Heart left ventricle (tissue), 16 donors: ENCODE measurements at regions not wholly inside any gene's neighbourhood (a gene's known extent, or its start where the extent isn't known, plus 50 kb on each side); places are given as distances from the start of the nearest gene placed in this dataset.

Experiments used
- ATAC-seq, 4 donors: fragments of 200-7000 bp; cut with Tn5 transposase; one replicate each; pipeline ENCODE4 v1.9.1; 2020 to 2022; ENCODE audit warnings: moderate library complexity in 4 of 4, mild to moderate bottlenecking in 3 of 4, moderate number of reproducible peaks in 1 of 4
- DNase-seq, 5 donors: peaks; one replicate each; pipeline ENCODE4 v3.0.0-alpha.2; 2020
- H3K27ac ChIP-seq, 12 donors: fragments of 200-600 bp; sonication (generic) in 4 of 12; one replicate each; pipeline versions ENCODE4 v1.5.0 to v1.8.0; 2016 to 2022; ENCODE audit warnings: mild to moderate bottlenecking in 2 of 12
- H3K27me3 ChIP-seq, 9 donors: fragments of 200-600 bp; sonication (generic) in 2 of 9; one replicate each; pipeline versions ENCODE4 v1.5.1 to v1.8.0; 2016 to 2022; ENCODE audit warnings: mild to moderate bottlenecking in 3 of 9
- H3K36me3 ChIP-seq, 9 donors: fragments of 200-600 bp; sonication (generic) in 2 of 9; one replicate each; pipeline versions ENCODE4 v1.5.0 to v1.8.0; 2018 to 2022; ENCODE audit warnings: mild to moderate bottlenecking in 2 of 9
- H3K4me1 ChIP-seq, 12 donors: fragments of 200-600 bp; sonication (generic) in 4 of 12; one replicate each; pipeline versions ENCODE4 v1.5.0 to v1.8.0; 2016 to 2022; ENCODE audit warnings: mild to moderate bottlenecking in 3 of 12
- H3K4me3 ChIP-seq, 12 donors: fragments of 200-600 bp; sonication (generic) in 4 of 12; one replicate each; pipeline versions ENCODE4 v1.5.0 to v1.8.0; 2017 to 2022; ENCODE audit warnings: mild to moderate bottlenecking in 9 of 12, moderate library complexity in 4 of 12
- H3K9me3 ChIP-seq, 12 donors: fragments of 200-600 bp; sonication (generic) in 4 of 12; one replicate each; pipeline versions ENCODE4 v1.5.0 to v1.8.0; 2016 to 2022; ENCODE audit warnings: mild to moderate bottlenecking in 1 of 12
- POLR2A ChIP-seq, 2 donors: fragments of 450-650 bp; IDR thresholded peaks; one replicate each; pipeline ENCODE4 v1.6.1; 2017; ENCODE audit warnings: antibody characterized with exemption in 2 of 2, mild to moderate bottlenecking in 2 of 2, moderate library complexity in 2 of 2
- WGBS, 4 donors: extraction: QIAGEN DNeasy Blood & Tissue Kit in 2 of 4; methylation state at CpG; one replicate each; pipeline versions ENCODE4 v1.1.5 to v1.1.7; 2013 to 2018; 5-methylcytosine and 5-hydroxymethylcytosine counted together
- intact Hi-C, 10 donors: fragments of 100-400 bp; cut with DNase I; formaldehyde crosslinking; loops; one replicate each; pipeline versions ENCODE4 v1.11.1 to v1.14.2; 2022
- TF ChIP-seq, protein P1 (sequence below), 12 donors: fragments of 200-600 bp; sonication (generic) in 4 of 12; IDR thresholded peaks; one replicate each; pipeline versions ENCODE4 v1.5.0 to v1.8.0; 2018 to 2022; ENCODE audit warnings: antibody characterized with exemption in 12 of 12, mild to moderate bottlenecking in 5 of 12
- donor health status: ischemic (EF 13 %, LVEDD 7.1; RV severe dilation, severe dysfunction).
- donor health status: healthy with polysubstance abuse.
- donor health status: DM: no; HTN: yes; CAD: no.
- donor health status: DM: no; HTN: no; CAD: no.
- donor health status: ischemic (EF 25% LVEDD 6.9; RV normal size, moderate dysfunction).
- donor health status: ischemic (EF 25% LVEDD 5.7; RV mildly dilated, moderate dysfunction).
- donor health status: healthy.
- donor health status: DM: yes; HTN: yes; CAD: no.
- donor health status: ischemic (EF 35%, LVEDD 5.7; RV mildly dilated, moderate dysfunction).
- donor health status: nonischemic (EF 11% LVEDD 7.7; RV severe dilation, severe dysfunction).
- donor health status: DM: yes; HTN: yes; CAD: no.
- donor health status: PGD.
- donor health status: ischemic (EF 29% LVEDD 5.4; RV normal size, mild dysfunction).
- donor health status: nonischemic (EF 23%, LVEDD 6.1; RV moderate dilation, normal function).

DNA sequence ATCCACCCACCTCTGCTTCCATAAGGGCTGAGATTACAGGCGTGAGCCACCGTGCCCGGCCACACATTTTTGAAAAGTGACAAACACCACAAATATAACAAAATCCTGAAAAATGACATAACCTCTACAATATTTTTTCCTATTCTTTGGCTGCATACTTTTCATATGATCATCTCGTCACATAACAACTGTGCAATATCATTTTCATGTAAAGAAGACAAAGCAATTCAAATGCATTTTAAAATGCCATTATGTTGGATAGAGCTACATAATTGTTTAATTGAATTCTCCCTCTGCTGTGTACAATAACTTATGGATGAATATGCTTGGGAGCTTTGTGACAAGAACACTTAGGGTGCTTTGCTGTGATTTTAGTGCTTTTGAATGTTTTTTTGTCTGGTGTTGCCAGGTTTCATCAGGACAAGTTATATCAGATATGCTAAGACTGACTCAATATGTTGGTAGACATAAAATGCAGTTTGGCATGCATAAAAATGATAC, 132.9 kb downstream of the CHIC2 start:
- H3K4me3 ChIP-seq, result no peak overlapping the region
- intact Hi-C loops, result loop anchor here in 5 of 10 donors (2.0 to 5.0 kb wide), 3 partner anchors 283 to 296 kb away; partner anchors contain the start of gene PDGFRA (in 1 of the 5)
- H3K9me3 ChIP-seq, result peaks cover 0 to 6% (median 0%) of the 10 kb centered on the region in 12 donors
- TF ChIP-seq, protein P1, sequence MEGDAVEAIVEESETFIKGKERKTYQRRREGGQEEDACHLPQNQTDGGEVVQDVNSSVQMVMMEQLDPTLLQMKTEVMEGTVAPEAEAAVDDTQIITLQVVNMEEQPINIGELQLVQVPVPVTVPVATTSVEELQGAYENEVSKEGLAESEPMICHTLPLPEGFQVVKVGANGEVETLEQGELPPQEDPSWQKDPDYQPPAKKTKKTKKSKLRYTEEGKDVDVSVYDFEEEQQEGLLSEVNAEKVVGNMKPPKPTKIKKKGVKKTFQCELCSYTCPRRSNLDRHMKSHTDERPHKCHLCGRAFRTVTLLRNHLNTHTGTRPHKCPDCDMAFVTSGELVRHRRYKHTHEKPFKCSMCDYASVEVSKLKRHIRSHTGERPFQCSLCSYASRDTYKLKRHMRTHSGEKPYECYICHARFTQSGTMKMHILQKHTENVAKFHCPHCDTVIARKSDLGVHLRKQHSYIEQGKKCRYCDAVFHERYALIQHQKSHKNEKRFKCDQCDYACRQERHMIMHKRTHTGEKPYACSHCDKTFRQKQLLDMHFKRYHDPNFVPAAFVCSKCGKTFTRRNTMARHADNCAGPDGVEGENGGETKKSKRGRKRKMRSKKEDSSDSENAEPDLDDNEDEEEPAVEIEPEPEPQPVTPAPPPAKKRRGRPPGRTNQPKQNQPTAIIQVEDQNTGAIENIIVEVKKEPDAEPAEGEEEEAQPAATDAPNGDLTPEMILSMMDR (IDR thresholded peaks at IDR 0.05), result no peak
- TF ChIP-seq POLR2A (IDR thresholded peaks at IDR 0.05), result no peak
- no peaks in the 10 kb centered on the region for H3K36me3 ChIP-seq
- DNase-seq (no peak), ATAC-seq (no peak)
- H3K27ac ChIP-seq, result no peak overlapping the region
- no peaks in the 10 kb centered on the region for H3K27me3 ChIP-seq
- H3K4me1 ChIP-seq, result peaks cover 0 to 11% (median 0%) of the 10 kb centered on the region in 12 donors
- WGBS, 4 donors, result 88 to 94% (median 90%) methylated on average over 4 of the region's 4 CpGs

DNA sequence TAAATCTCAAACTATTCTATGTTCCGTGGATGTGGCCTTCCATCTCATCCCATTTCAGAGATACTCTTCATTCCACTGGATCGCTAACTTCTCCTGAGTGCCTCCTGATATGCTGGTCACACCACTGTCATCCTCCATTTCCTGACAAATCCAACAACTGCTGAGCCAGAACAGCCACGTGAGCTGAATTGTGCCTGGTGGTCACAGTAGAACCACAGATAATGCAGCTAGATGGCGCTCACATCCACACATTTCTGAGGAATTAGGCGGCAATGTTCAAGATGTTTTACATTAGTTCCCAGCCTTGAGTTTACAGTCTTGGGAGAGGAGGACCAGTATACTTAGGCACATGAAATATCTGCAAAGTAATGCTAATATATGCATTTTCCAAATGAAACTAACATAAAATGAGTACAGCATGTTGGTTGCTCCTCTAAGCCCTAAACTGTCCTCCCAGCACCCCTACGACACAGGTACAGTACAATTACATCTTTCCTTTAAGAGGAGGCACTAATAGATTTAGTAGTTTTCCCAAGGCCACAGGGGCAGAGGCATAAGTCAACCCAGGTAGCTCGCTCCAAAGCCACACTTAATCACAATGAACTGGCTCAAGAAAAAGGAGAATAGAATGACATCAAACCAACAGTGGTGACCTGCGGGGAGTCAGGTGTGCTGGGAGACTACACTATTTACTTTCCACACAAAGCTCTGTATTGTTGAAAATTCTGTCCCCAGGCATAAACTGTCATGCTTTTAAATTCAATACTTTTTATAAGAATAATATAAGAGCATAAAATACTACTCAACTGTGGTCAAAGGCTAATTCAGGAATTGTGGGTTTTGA, 134.2 kb downstream of the CHIC2 start:
- peaks cover 0 to 6% (median 0%) of the 10 kb centered on the region in 12 donors for H3K9me3 ChIP-seq
- intact Hi-C loops, result loop anchor here (1.0 to 10.0 kb wide), 6 partner anchors 285 to 735 kb away; partner anchors contain the start of gene PDGFRA (in 1 of the 10)
- no peak overlapping the region for H3K4me3 ChIP-seq
- H3K27ac ChIP-seq, result no peak overlapping the region
- DNase-seq (peak in 4 of 5 donors; percentile 66 to 80 (median 74)), ATAC-seq (peak; percentile 88 to 94 (median 91))
- peaks cover 0 to 11% (median 0%) of the 10 kb centered on the region in 12 donors for H3K4me1 ChIP-seq
- H3K36me3 ChIP-seq, result no peaks in the 10 kb centered on the region
- WGBS, 4 donors, result 36 to 42% (median 40%) methylated on average over 8 of the region's 8 CpGs
- H3K27me3 ChIP-seq, result no peaks in the 10 kb centered on the region
- TF ChIP-seq, protein P1 (IDR thresholded peaks at IDR 0.05), result peak; percentile 59 to 84 (median 71)
- TF ChIP-seq POLR2A (IDR thresholded peaks at IDR 0.05), result no peak

DNA sequence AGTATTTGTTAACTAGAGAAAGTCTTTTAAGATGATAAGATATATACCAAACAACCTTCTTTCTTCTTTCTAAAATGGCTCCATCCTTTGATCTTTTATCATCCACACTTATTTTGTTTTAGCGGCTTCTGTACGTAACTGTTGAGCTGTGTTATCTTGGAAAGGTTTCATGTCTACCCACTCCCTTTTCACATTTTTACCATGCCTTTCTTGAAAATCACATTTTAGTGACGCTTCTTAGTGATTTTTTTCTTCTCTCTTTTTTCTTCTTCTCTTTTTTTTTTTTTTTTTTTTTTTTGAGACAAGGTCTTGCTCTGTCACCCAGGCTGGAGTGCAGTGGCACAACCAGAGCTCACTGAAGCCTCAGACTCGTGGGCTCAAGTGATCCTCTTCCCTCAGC, 135.1 kb downstream of the CHIC2 start:
- peaks cover 0 to 11% (median 0%) of the 10 kb centered on the region in 12 donors for H3K4me1 ChIP-seq
- WGBS, 4 donors, result 83 to 85% (median 84%) methylated on average over 4 of the region's 4 CpGs
- TF ChIP-seq, protein P1 (IDR thresholded peaks at IDR 0.05), result no peak
- TF ChIP-seq POLR2A (IDR thresholded peaks at IDR 0.05), result no peak
- H3K9me3 ChIP-seq, result peaks cover 0 to 6% (median 0%) of the 10 kb centered on the region in 12 donors
- intact Hi-C loops, result loop anchor here in 3 of 10 donors (5.0 to 10.0 kb wide), 2 partner anchors 288 to 735 kb away; no protein-coding TSS in a partner anchor
- H3K36me3 ChIP-seq, result no peaks in the 10 kb centered on the region
- ATAC-seq (no peak), DNase-seq (no peak)
- H3K27ac ChIP-seq, result no peak overlapping the region
- no peaks in the 10 kb centered on the region for H3K27me3 ChIP-seq
- no peak overlapping the region for H3K4me3 ChIP-seq

DNA sequence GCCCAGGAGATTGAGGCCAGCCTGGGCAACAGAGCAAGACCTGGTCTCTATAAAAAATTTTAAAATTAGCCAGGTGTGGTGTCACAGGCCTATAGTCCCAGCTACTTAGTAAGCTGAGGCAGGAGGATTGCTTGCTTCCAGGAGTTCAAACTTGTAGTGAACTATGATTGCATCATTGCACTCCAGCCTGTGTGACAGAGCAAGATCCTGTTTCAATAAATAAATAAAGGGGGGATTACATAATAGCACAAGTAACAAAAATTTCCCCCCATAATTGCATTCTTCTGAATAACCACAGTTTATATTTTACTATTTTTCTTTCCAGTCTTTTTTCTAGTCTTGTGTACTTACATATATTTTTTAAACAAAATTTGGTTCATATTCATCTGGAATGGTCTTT, 135.6 kb downstream of the CHIC2 start:
- H3K4me3 ChIP-seq, result no peak overlapping the region
- no peaks in the 10 kb centered on the region for H3K27me3 ChIP-seq
- H3K4me1 ChIP-seq, result peaks cover 0 to 11% (median 0%) of the 10 kb centered on the region in 12 donors
- intact Hi-C loops, result loop anchor here in 3 of 10 donors (5.0 to 10.0 kb wide), 2 partner anchors 288 to 734 kb away; no protein-coding TSS in a partner anchor
- H3K27ac ChIP-seq, result no peak overlapping the region
- H3K9me3 ChIP-seq, result peaks cover 0 to 5% (median 0%) of the 10 kb centered on the region in 12 donors
- no peaks in the 10 kb centered on the region for H3K36me3 ChIP-seq
- ATAC-seq (peak in 1 of 4 donors; percentile 45), DNase-seq (no peak)
- TF ChIP-seq, protein P1 (IDR thresholded peaks at IDR 0.05), result no peak
- TF ChIP-seq POLR2A (IDR thresholded peaks at IDR 0.05), result no peak
